ENCODE measurements at regions not wholly inside any gene's neighbourhood (a gene's known extent, or its start where the extent isn't known, plus 50 kb on each side); places are given as distances from the start of the nearest gene placed in this dataset.
A peak's percentile ranks its signal among the peaks of the same experiment; 100 is the strongest.
"Not testable (repeated sequence)": the region's sequence is repeated elsewhere in the genome, so short reads cannot be mapped to it uniquely, and the experiment has no call there.

- DNase-seq (ENCODE audit: low read depth) = no peak
- H3K4me3 ChIP-seq (replicated peaks; ENCODE audit: low read depth, low read length) = no peak overlapping the region
- no peak for TF ChIP-seq CTCF (IDR thresholded peaks at IDR 0.05; ENCODE audit: low read length, missing control alignments)
These were observed 119.1 kb downstream of the KCNJ12 start for GRCh38 chr17:21495281-21495680.

GRCh38 chr17:21500064-21500463 is 123.9 kb downstream of the KCNJ12 start:
- no peak for DNase-seq (ENCODE audit: low read depth)
- no peak for TF ChIP-seq CTCF (IDR thresholded peaks at IDR 0.05; ENCODE audit: low read length, missing control alignments)
- no peak overlapping the region for H3K4me3 ChIP-seq (replicated peaks; ENCODE audit: low read depth, low read length)

- not testable (repeated sequence) for H3K4me3 ChIP-seq (replicated peaks; ENCODE audit: low read depth, low read length); DNase-seq (ENCODE audit: low read depth)
These were observed 126.0 kb downstream of the KCNJ12 start for GRCh38 chr17:21501927-21502700.

- no peak overlapping the region for H3K4me3 ChIP-seq (replicated peaks; ENCODE audit: low read depth, low read length)
- TF ChIP-seq CTCF (IDR thresholded peaks at IDR 0.05; ENCODE audit: low read length, missing control alignments) = no peak
- no peak for DNase-seq (ENCODE audit: low read depth)
These were observed 130.0 kb downstream of the KCNJ12 start for GRCh38 chr17:21505819-21506815.

- not testable (repeated sequence) for H3K4me3 ChIP-seq (replicated peaks; ENCODE audit: low read depth, low read length); DNase-seq (ENCODE audit: low read depth)
These were observed 131.6 kb downstream of the KCNJ12 start for GRCh38 chr17:21507806-21508205.

- no peak for DNase-seq (ENCODE audit: low read depth)
- TF ChIP-seq CTCF (IDR thresholded peaks at IDR 0.05; ENCODE audit: low read length, missing control alignments) = no peak
- no peak overlapping the region for H3K4me3 ChIP-seq (replicated peaks; ENCODE audit: low read depth, low read length)
These were observed 132.1 kb downstream of the KCNJ12 start for GRCh38 chr17:21508211-21508610.

- not testable (repeated sequence) for DNase-seq (ENCODE audit: low read depth); H3K4me3 ChIP-seq (replicated peaks; ENCODE audit: low read depth, low read length)
These were observed 133.2 kb downstream of the KCNJ12 start for GRCh38 chr17:21509356-21509755.

- H3K4me3 ChIP-seq (replicated peaks; ENCODE audit: low read depth, low read length) = peak overlapping the region; percentile 60
- no peak for DNase-seq (ENCODE audit: low read depth)
- TF ChIP-seq CTCF (IDR thresholded peaks at IDR 0.05; ENCODE audit: low read length, missing control alignments) = no peak
These were observed 134.7 kb downstream of the KCNJ12 start for GRCh38 chr17:21510686-21511362.

All from fibroblast of pulmonary artery (primary cell).